ENCODE measurements at regions not wholly inside any gene's neighbourhood (a gene's known extent, or its start where the extent isn't known, plus 50 kb on each side); places are given as distances from the start of the nearest gene placed in this dataset.

DNA sequence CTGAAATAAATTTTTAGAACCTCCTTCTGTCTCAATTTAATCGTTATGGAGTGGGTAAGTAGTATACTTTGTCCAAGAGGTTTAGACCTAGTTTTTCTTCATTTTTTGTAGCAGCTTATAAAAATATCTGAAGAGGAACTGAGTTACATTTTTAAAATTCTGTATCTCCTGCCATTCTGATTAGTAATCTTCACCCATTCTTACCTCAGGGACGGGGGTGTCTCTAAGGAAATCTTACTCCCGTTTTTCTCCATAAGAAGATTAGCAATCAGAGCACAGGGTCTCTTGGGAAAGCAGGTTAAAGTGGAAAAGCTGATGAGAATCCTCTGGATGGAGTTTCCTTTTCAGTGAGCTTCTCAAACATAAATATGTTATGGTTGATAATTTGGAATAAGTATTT lies 259.3 kb upstream of the FAM83B start:
- Mint-ChIP-seq H3K4me3 (no peak overlapping the region), H3K36me3 (ENCODE audit: low read depth) (no peaks in the 10 kb centered on the region), H3K9me3 (no peaks in the 10 kb centered on the region), H3K27ac (no peak overlapping the region), H3K27me3 (no peaks in the 10 kb centered on the region), H3K4me1 (no peaks in the 10 kb centered on the region)
- DNase-seq = no peak
- intact Hi-C loops (cut with micrococcal nuclease) = no loop called here

- no peak overlapping the region for H3K27ac Mint-ChIP-seq
- H3K9me3 Mint-ChIP-seq = no peaks in the 10 kb centered on the region
- no peaks in the 10 kb centered on the region for H3K4me1 Mint-ChIP-seq
- H3K36me3 Mint-ChIP-seq (ENCODE audit: low read depth) = no peaks in the 10 kb centered on the region
- no peak for DNase-seq
- H3K4me3 Mint-ChIP-seq = no peak overlapping the region
- H3K27me3 Mint-ChIP-seq = no peaks in the 10 kb centered on the region
- intact Hi-C loops (cut with micrococcal nuclease) = no loop called here
Observed at GRCh38 chr6:54588176-54588575, 258.4 kb upstream of the FAM83B start.

- Mint-ChIP-seq H3K27me3 (no peaks in the 10 kb centered on the region), H3K36me3 (ENCODE audit: low read depth) (no peaks in the 10 kb centered on the region), H3K27ac (no peak overlapping the region), H3K4me3 (no peak overlapping the region), H3K4me1 (no peaks in the 10 kb centered on the region), H3K9me3 (no peaks in the 10 kb centered on the region)
- intact Hi-C loops (cut with micrococcal nuclease) = no loop called here
- no peak for DNase-seq
Observed at GRCh38 chr6:54595844-54596243, 250.7 kb upstream of the FAM83B start.

DNA sequence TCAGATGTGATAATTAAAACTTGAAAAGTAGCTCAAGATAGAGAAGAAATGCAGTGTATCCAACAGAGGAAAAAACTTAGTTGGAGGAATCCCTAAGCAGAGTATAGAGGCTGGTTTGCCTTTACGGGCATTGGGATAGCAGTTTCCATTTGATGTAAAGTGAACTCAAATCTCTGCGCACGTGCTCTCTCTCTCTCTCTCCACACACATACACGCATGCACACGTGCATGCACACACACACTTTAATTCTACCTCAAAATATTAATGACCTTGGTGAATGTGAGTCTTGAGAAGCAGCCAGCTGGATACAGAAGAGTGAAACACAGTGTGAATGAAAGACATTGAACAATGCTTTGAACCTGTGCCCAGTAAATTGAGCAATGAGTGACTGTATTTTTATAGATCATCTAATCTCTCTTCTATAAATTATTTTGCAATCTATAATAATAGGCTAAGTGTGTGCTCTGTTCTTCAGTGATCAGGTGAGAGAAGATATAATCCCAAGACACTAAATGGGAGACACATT lies 247.7 kb upstream of the FAM83B start:
- Mint-ChIP-seq H3K36me3 (ENCODE audit: low read depth) (no peaks in the 10 kb centered on the region), H3K4me3 (no peak overlapping the region), H3K4me1 (no peaks in the 10 kb centered on the region), H3K9me3 (no peaks in the 10 kb centered on the region), H3K27me3 (no peaks in the 10 kb centered on the region), H3K27ac (no peak overlapping the region)
- intact Hi-C loops (cut with micrococcal nuclease) = no loop called here
- no peak for DNase-seq

- no peak overlapping the region for H3K4me3 Mint-ChIP-seq
- no peaks in the 10 kb centered on the region for H3K9me3 Mint-ChIP-seq
- H3K27ac Mint-ChIP-seq = no peak overlapping the region
- intact Hi-C loops (cut with micrococcal nuclease) = no loop called here
- H3K27me3 Mint-ChIP-seq = no peaks in the 10 kb centered on the region
- no peaks in the 10 kb centered on the region for H3K36me3 Mint-ChIP-seq (ENCODE audit: low read depth)
- no peak for DNase-seq
- H3K4me1 Mint-ChIP-seq = no peaks in the 10 kb centered on the region
Observed at GRCh38 chr6:54601600-54602300, 244.8 kb upstream of the FAM83B start.

- no peak for DNase-seq
- intact Hi-C loops (cut with micrococcal nuclease) = no loop called here
- no peaks in the 10 kb centered on the region for H3K4me1 Mint-ChIP-seq
- no peaks in the 10 kb centered on the region for H3K36me3 Mint-ChIP-seq (ENCODE audit: low read depth)
- no peak overlapping the region for H3K4me3 Mint-ChIP-seq
- H3K27me3 Mint-ChIP-seq = no peaks in the 10 kb centered on the region
- no peak overlapping the region for H3K27ac Mint-ChIP-seq
- H3K9me3 Mint-ChIP-seq = no peaks in the 10 kb centered on the region
Observed at GRCh38 chr6:54602591-54602990, 244.0 kb upstream of the FAM83B start.

DNA sequence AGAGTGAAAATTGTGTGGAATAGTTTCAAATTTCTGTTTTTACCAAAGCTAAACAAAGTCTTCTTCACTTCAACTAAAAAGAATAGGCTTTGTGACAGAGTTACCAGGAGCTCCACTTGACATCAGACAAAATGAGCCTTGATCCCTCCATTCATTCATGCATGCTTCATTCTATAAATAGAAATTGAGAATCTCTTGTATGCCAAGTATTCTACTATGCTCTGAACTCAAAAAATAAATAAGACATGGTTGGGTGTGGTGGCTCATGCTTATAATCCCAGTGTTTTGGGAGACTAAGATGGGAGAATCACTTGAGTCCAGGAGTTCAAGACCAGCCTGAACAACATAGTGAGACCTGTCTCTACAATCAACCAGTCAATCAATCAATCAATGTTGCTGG lies 236.6 kb upstream of the FAM83B start:
- intact Hi-C loops (cut with micrococcal nuclease) = no loop called here
- no peak overlapping the region for H3K27ac Mint-ChIP-seq
- no peak for DNase-seq
- H3K4me3 Mint-ChIP-seq = no peak overlapping the region
- no peaks in the 10 kb centered on the region for H3K4me1 Mint-ChIP-seq
- H3K36me3 Mint-ChIP-seq (ENCODE audit: low read depth) = no peaks in the 10 kb centered on the region
- H3K27me3 Mint-ChIP-seq = no peaks in the 10 kb centered on the region
- H3K9me3 Mint-ChIP-seq = no peaks in the 10 kb centered on the region

DNA sequence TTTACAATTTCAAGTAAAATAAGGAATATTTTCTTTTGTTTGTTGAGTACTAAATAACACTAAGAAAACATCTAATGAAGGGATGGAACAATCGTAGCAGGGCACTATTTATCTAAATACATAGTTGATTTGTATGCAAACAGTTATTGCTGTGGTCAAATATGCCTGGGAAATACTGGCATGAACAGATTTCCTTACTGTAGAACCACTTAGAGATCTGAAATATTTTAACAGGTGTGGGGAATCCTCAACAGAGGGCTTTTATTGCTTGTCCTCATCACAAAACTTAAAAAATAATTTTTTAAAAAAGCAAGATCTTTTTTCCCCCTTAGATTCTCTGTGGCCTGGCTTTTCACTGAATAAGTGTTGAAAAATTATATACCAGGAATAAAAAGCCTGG lies 233.0 kb upstream of the FAM83B start:
- Mint-ChIP-seq H3K27ac (no peak overlapping the region), H3K9me3 (no peaks in the 10 kb centered on the region), H3K36me3 (ENCODE audit: low read depth) (no peaks in the 10 kb centered on the region), H3K4me1 (no peaks in the 10 kb centered on the region), H3K27me3 (no peaks in the 10 kb centered on the region), H3K4me3 (no peak overlapping the region)
- no peak for DNase-seq
- intact Hi-C loops (cut with micrococcal nuclease) = no loop called here

- no peak overlapping the region for H3K27ac Mint-ChIP-seq
- no peak for DNase-seq
- no peaks in the 10 kb centered on the region for H3K36me3 Mint-ChIP-seq (ENCODE audit: low read depth)
- H3K27me3 Mint-ChIP-seq = no peaks in the 10 kb centered on the region
- no peaks in the 10 kb centered on the region for H3K4me1 Mint-ChIP-seq
- no peaks in the 10 kb centered on the region for H3K9me3 Mint-ChIP-seq
- intact Hi-C loops (cut with micrococcal nuclease) = no loop called here
- no peak overlapping the region for H3K4me3 Mint-ChIP-seq
Observed at GRCh38 chr6:54614499-54615195, 231.9 kb upstream of the FAM83B start.

- DNase-seq = no peak
- Mint-ChIP-seq H3K27me3 (no peaks in the 10 kb centered on the region), H3K4me1 (no peaks in the 10 kb centered on the region), H3K9me3 (no peaks in the 10 kb centered on the region), H3K27ac (no peak overlapping the region), H3K36me3 (ENCODE audit: low read depth) (no peaks in the 10 kb centered on the region), H3K4me3 (no peak overlapping the region)
- intact Hi-C loops (cut with micrococcal nuclease) = no loop called here
Observed at GRCh38 chr6:54617730-54618129, 228.8 kb upstream of the FAM83B start.

GRCh38 chr6:54618572-54618971 lies 228.0 kb upstream of the FAM83B start:
- H3K9me3 Mint-ChIP-seq = no peaks in the 10 kb centered on the region
- H3K27ac Mint-ChIP-seq = no peak overlapping the region
- H3K27me3 Mint-ChIP-seq = no peaks in the 10 kb centered on the region
- no peak overlapping the region for H3K4me3 Mint-ChIP-seq
- H3K4me1 Mint-ChIP-seq = no peaks in the 10 kb centered on the region
- DNase-seq = no peak
- H3K36me3 Mint-ChIP-seq (ENCODE audit: low read depth) = no peaks in the 10 kb centered on the region
- intact Hi-C loops (cut with micrococcal nuclease) = no loop called here

GRCh38 chr6:54619102-54619501 lies 227.5 kb upstream of the FAM83B start:
- H3K4me3 Mint-ChIP-seq = no peak overlapping the region
- H3K27ac Mint-ChIP-seq = no peak overlapping the region
- DNase-seq = no peak
- no peaks in the 10 kb centered on the region for H3K36me3 Mint-ChIP-seq (ENCODE audit: low read depth)
- H3K4me1 Mint-ChIP-seq = no peaks in the 10 kb centered on the region
- intact Hi-C loops (cut with micrococcal nuclease) = no loop called here
- H3K27me3 Mint-ChIP-seq = no peaks in the 10 kb centered on the region
- no peaks in the 10 kb centered on the region for H3K9me3 Mint-ChIP-seq

GRCh38 chr6:54621285-54621684 lies 225.3 kb upstream of the FAM83B start:
- intact Hi-C loops (cut with micrococcal nuclease) = no loop called here
- Mint-ChIP-seq H3K4me3 (no peak overlapping the region), H3K27ac (no peak overlapping the region), H3K27me3 (no peaks in the 10 kb centered on the region), H3K36me3 (ENCODE audit: low read depth) (no peaks in the 10 kb centered on the region), H3K9me3 (no peaks in the 10 kb centered on the region), H3K4me1 (no peaks in the 10 kb centered on the region)
- no peak for DNase-seq

DNA sequence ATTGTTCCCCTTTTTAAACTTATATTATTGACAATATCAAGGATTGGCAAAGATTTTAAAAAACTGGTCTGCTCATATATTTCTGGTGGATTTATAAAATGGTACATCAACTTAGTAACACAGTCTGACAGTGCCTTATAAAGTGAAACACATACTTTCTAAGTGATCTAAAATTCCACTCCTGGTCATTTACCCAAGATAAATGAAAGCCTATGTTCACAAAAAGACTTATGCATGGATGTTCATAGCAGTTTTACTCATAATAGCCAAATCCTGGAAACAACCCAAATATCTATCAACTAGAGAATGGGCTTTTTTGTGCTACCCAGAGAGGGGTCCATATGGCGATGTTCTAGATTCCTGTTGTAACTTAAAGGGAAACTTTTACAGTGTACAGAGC lies 222.4 kb upstream of the FAM83B start:
- H3K4me3 Mint-ChIP-seq = no peak overlapping the region
- H3K27ac Mint-ChIP-seq = no peak overlapping the region
- H3K9me3 Mint-ChIP-seq = no peaks in the 10 kb centered on the region
- H3K27me3 Mint-ChIP-seq = no peaks in the 10 kb centered on the region
- no peak for DNase-seq
- intact Hi-C loops (cut with micrococcal nuclease) = no loop called here
- H3K36me3 Mint-ChIP-seq (ENCODE audit: low read depth) = no peaks in the 10 kb centered on the region
- H3K4me1 Mint-ChIP-seq = no peaks in the 10 kb centered on the region

DNA sequence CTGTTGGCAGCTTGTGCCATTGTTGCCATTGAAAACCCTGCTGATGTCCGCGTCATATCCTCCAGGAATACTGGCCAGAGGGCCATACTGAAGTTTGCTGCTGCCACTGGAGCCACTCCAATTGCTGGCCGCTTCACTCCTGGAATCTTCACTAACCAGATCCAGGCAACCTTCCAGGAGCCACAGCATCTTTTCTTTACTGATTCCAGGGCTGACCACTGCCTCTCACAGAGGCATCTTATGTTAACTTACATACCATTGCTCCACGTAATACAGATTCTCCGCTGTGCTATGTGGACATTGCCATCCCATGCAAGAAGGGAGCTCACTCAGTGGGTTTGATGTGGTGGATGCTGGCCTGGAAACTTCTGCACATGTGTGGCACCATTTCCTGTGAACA lies 221.8 kb upstream of the FAM83B start:
- Mint-ChIP-seq H3K9me3 (no peaks in the 10 kb centered on the region), H3K4me1 (no peaks in the 10 kb centered on the region), H3K27ac (no peak overlapping the region), H3K27me3 (no peaks in the 10 kb centered on the region), H3K36me3 (ENCODE audit: low read depth) (no peaks in the 10 kb centered on the region), H3K4me3 (no peak overlapping the region)
- intact Hi-C loops (cut with micrococcal nuclease) = no loop called here
- no peak for DNase-seq
